SK-N-MC (cell line): ENCODE measurements at regions not wholly inside any gene's neighbourhood (a gene's known extent, or its start where the extent isn't known, plus 50 kb on each side); places are given as distances from the start of the nearest gene placed in this dataset.

Source experiments
- DNase-seq: peaks from one replicate; pipeline ENCODE4 v3.0.0-alpha.2; 2011; ENCODE audit warnings: low read depth, low spot score
- H3K27ac ChIP-seq: fragments of 200-600 bp; sonication (generic); 2 replicates; pipeline ENCODE4 v1.5.1; 2016; ENCODE audit warnings: mixed run types
- H3K36me3 ChIP-seq: fragments of 200-600 bp; sonication (generic); 2 replicates; pipeline ENCODE4 v1.6.1; 2017; ENCODE audit warnings: antibody characterized with exemption, low read length, mixed read lengths; ENCODE audit not compliant: insufficient read depth
- H3K4me3 ChIP-seq: fragments of 200-600 bp; sonication (generic); 2 replicates; pipeline ENCODE4 v1.5.1; 2016
- H3K9ac ChIP-seq: fragments of 200-600 bp; sonication (generic); 2 replicates; pipeline ENCODE4 v1.8.0; 2017; ENCODE audit warnings: mixed run types, mixed read lengths; ENCODE audit not compliant: insufficient read length
- H3K9me3 ChIP-seq: fragments of 200-600 bp; sonication (generic); 2 replicates; pipeline ENCODE4 v1.6.1; 2017; ENCODE audit warnings: low read depth, mild to moderate bottlenecking, antibody characterized with exemption, low read length, moderate library complexity, mixed read lengths
- EZH2 ChIP-seq: fragments of 200-600 bp; sonication (generic); IDR thresholded peaks from one replicate; pipeline ENCODE4 v1.6.1; 2017; ENCODE audit warnings: antibody characterized with exemption
- FOXP2 ChIP-seq: optimal IDR thresholded peaks from 2 replicates; pipeline ENCODE3; 2011; ENCODE audit warnings: mild to moderate bottlenecking, moderate library complexity; ENCODE audit not compliant: insufficient read depth; ENCODE audit errors: extremely low read length, control extremely low read depth
- POLR2AphosphoS5 ChIP-seq: IDR thresholded peaks from 2 replicates; pipeline ENCODE4 v1.6.1; 2012; ENCODE audit warnings: mild to moderate bottlenecking, low read depth, low read length, borderline replicate concordance

GRCh38 chr5:108638021-108638420 lies 109.7 kb upstream of the FER start:
- no peaks in the 10 kb centered on the region for H3K36me3 ChIP-seq
- H3K4me3 ChIP-seq = no peak overlapping the region
- no peak overlapping the region for H3K27ac ChIP-seq
- no peak overlapping the region for H3K9ac ChIP-seq
- DNase-seq = no peak
- no peak for TF ChIP-seq EZH2
- no peaks in the 10 kb centered on the region for H3K9me3 ChIP-seq

GRCh38 chr5:108637134-108637533 lies 110.6 kb upstream of the FER start:
- Histone ChIP-seq H3K4me3 (no peak overlapping the region), H3K9me3 (no peaks in the 10 kb centered on the region), H3K9ac (no peak overlapping the region), H3K36me3 (no peaks in the 10 kb centered on the region), H3K27ac (no peak overlapping the region)
- no peak for TF ChIP-seq EZH2
- TF ChIP-seq FOXP2 = no peak
- no peak for TF ChIP-seq POLR2AphosphoS5
- DNase-seq = no peak

DNA sequence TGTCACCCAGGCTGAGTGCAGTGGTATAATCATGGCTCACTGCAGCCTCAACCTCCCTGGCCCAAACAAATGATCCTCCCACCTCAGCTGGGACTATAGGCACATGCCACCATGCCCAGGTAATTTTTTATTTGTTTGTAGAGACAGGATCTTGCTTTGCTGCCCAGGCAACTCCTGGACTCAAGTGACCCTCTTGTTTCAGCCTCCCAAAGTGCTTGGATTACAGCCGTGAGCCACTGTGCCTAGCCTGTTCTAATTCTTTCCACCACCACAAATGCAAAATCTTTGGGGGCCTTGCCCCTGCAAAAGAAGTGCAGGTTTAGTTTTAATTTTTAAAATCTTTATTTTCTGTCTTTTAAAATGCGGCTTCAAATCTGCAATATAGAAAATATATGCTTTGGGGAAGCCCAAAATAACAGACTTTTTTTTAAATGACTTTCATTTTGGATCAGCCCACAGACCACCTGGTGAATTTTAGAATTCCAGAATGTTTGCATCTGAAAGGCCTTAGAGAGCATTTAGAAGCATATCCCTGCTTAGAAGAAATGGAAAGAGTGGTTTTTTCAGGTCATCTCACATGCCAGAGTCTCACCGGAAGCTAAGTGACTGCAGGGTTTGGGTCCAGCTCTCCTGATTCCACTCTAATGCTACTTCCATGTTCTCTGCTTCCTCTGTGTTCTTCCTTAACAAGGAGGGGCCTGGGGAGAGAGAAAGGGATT lies 111.4 kb upstream of the FER start:
- Histone ChIP-seq H3K27ac (no peak overlapping the region), H3K9me3 (no peaks in the 10 kb centered on the region), H3K36me3 (no peaks in the 10 kb centered on the region), H3K9ac (no peak overlapping the region), H3K4me3 (no peak overlapping the region)
- TF ChIP-seq EZH2 (no peak), POLR2AphosphoS5 (no peak), FOXP2 (no peak)
- DNase-seq = no peak

GRCh38 chr5:108634617-108635288 lies 112.9 kb upstream of the FER start:
- H3K9me3 ChIP-seq = no peaks in the 10 kb centered on the region
- DNase-seq = no peak
- no peak overlapping the region for H3K4me3 ChIP-seq
- no peaks in the 10 kb centered on the region for H3K36me3 ChIP-seq
- H3K9ac ChIP-seq = no peak overlapping the region
- TF ChIP-seq EZH2 (no peak), FOXP2 (no peak), POLR2AphosphoS5 (no peak)
- no peak overlapping the region for H3K27ac ChIP-seq

GRCh38 chr5:108634010-108634616 lies 113.6 kb upstream of the FER start:
- Histone ChIP-seq H3K4me3 (no peak overlapping the region), H3K9ac (no peak overlapping the region), H3K36me3 (no peaks in the 10 kb centered on the region), H3K27ac (no peak overlapping the region), H3K9me3 (no peaks in the 10 kb centered on the region)
- no peak for DNase-seq
- TF ChIP-seq EZH2 = no peak
- TF ChIP-seq POLR2AphosphoS5 = no peak
- TF ChIP-seq FOXP2 = no peak

DNA sequence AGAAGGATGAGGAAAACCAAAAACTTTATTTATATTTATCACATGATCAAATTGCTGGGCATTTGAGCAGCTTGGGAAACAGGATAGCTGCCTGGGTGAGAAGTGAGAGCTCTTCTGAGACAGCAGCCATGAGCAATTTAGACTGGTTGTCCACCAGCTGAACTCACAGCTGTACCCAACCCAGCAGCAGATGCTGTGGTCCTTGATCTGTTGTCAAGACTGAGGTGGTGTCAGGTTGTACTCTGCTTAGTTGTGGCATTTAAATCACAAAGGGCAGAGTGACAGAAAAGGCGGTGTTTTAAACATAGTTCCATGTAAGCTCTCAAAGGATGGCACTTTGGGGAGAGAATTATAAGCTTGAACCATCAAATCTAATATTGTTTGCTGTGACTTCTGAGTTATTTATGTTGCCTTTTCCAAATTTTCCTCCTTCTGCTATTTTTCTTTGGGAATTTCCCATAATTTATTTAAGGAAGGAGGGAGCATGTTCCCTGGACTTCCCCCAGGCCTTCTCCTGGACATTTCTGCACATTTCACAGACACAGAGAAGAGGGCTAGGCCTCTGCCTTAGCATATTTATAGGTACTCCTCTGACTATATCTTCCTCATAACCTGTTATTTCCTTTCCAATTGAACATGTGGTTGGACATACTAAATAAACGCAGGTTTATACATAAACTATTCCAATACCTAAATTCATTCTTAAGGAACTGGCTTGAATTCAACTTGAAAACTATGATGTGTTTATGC lies 117.7 kb upstream of the FER start:
- no peak overlapping the region for H3K9ac ChIP-seq
- H3K4me3 ChIP-seq = no peak overlapping the region
- TF ChIP-seq EZH2 (no peak), FOXP2 (no peak), POLR2AphosphoS5 (no peak)
- no peak for DNase-seq
- H3K36me3 ChIP-seq = no peaks in the 10 kb centered on the region
- no peak overlapping the region for H3K27ac ChIP-seq
- no peaks in the 10 kb centered on the region for H3K9me3 ChIP-seq

GRCh38 chr5:108625654-108626053 lies 122.0 kb upstream of the FER start:
- Histone ChIP-seq H3K27ac (no peak overlapping the region), H3K4me3 (no peak overlapping the region), H3K36me3 (no peaks in the 10 kb centered on the region), H3K9me3 (no peaks in the 10 kb centered on the region), H3K9ac (no peak overlapping the region)
- DNase-seq = no peak
- TF ChIP-seq POLR2AphosphoS5 (no peak), FOXP2 (no peak), EZH2 (no peak)

- Histone ChIP-seq H3K27ac (no peak overlapping the region), H3K36me3 (no peaks in the 10 kb centered on the region), H3K4me3 (no peak overlapping the region), H3K9me3 (no peaks in the 10 kb centered on the region), H3K9ac (no peak overlapping the region)
- TF ChIP-seq FOXP2 = no peak
- TF ChIP-seq POLR2AphosphoS5 = no peak
- no peak for TF ChIP-seq EZH2
- no peak for DNase-seq
These were observed 123.9 kb upstream of the FER start for GRCh38 chr5:108623826-108624225.
